OCI-M1 (cell line): ENCODE measurements at regions not wholly inside any gene's neighbourhood (a gene's known extent, or its start where the extent isn't known, plus 50 kb on each side); places are given as distances from the start of the nearest gene placed in this dataset.

ENCODE experiments used
- DNase-seq: peaks from one replicate; lab custom pipeline; 2025; lab: John Stamatoyannopoulos, UW

- DNase-seq, result no peak
These were observed 151.0 kb upstream of the ATP2B1 start for GRCh38 chr12:89859508-89860220.

GRCh38 chr12:89858718-89859117 lies 150.1 kb upstream of the ATP2B1 start:
- DNase-seq, result no peak

- no peak for DNase-seq
These were observed 149.1 kb upstream of the ATP2B1 start for GRCh38 chr12:89857652-89858274.

GRCh38 chr12:89856431-89856830 lies 147.8 kb upstream of the ATP2B1 start:
- DNase-seq, result peak; percentile 78

GRCh38 chr12:89848732-89849131 lies 140.1 kb upstream of the ATP2B1 start:
- DNase-seq, result no peak

GRCh38 chr12:89846473-89847055 lies 137.9 kb upstream of the ATP2B1 start:
- DNase-seq, result peak; percentile 25

- no peak for DNase-seq
These were observed 137.1 kb upstream of the ATP2B1 start for GRCh38 chr12:89845767-89846166.

GRCh38 chr12:89845366-89845765 lies 136.7 kb upstream of the ATP2B1 start:
- no peak for DNase-seq

- no peak for DNase-seq
These were observed 135.9 kb upstream of the ATP2B1 start for GRCh38 chr12:89844539-89844938.

- DNase-seq, result peak; percentile 38
These were observed 131.7 kb upstream of the ATP2B1 start for GRCh38 chr12:89840162-89840922.

GRCh38 chr12:89839444-89839843 lies 130.8 kb upstream of the ATP2B1 start:
- DNase-seq, result no peak

- DNase-seq, result no peak
These were observed 130.2 kb upstream of the ATP2B1 start for GRCh38 chr12:89838833-89839232.

GRCh38 chr12:89836026-89836425 lies 127.4 kb upstream of the ATP2B1 start:
- DNase-seq, result no peak

GRCh38 chr12:89834676-89835075 lies 126.0 kb upstream of the ATP2B1 start:
- no peak for DNase-seq

GRCh38 chr12:89833337-89834252 lies 125.0 kb upstream of the ATP2B1 start:
- no peak for DNase-seq

GRCh38 chr12:89832336-89832735 lies 123.7 kb upstream of the ATP2B1 start:
- DNase-seq, result no peak

- no peak for DNase-seq
These were observed 122.9 kb upstream of the ATP2B1 start for GRCh38 chr12:89831310-89832095.

- DNase-seq, result no peak
These were observed 120.9 kb upstream of the ATP2B1 start for GRCh38 chr12:89829434-89829975.

- no peak for DNase-seq
These were observed 119.9 kb upstream of the ATP2B1 start for GRCh38 chr12:89828575-89828974.

- peak; percentile 85 for DNase-seq
These were observed 119.0 kb upstream of the ATP2B1 start for GRCh38 chr12:89827592-89827991.
